Fibroblast of pulmonary artery (primary cell): ENCODE measurements at regions not wholly inside any gene's neighbourhood (a gene's known extent, or its start where the extent isn't known, plus 50 kb on each side); places are given as distances from the start of the nearest gene placed in this dataset.

Source experiments
- DNase-seq: peaks from one replicate; pipeline ENCODE4 v3.0.0-alpha.2; 2010; ENCODE audit warnings: low read depth
- H3K4me3 ChIP-seq: replicated peaks from 2 replicates; pipeline ENCODE4 v1.5.1; 2011; ENCODE audit warnings: low read depth, mild to moderate bottlenecking, control low read depth, low read length, moderate library complexity
- TF ChIP-seq, protein P1 (sequence below): IDR thresholded peaks from 2 replicates; pipeline ENCODE4 v1.5.1; 2011; ENCODE audit warnings: mild to moderate bottlenecking, control low read depth, low read length, inconsistent platforms; ENCODE audit errors: missing control alignments

- DNase-seq = peak; percentile 26
- H3K4me3 ChIP-seq = no peak overlapping the region
- TF ChIP-seq, protein P1, sequence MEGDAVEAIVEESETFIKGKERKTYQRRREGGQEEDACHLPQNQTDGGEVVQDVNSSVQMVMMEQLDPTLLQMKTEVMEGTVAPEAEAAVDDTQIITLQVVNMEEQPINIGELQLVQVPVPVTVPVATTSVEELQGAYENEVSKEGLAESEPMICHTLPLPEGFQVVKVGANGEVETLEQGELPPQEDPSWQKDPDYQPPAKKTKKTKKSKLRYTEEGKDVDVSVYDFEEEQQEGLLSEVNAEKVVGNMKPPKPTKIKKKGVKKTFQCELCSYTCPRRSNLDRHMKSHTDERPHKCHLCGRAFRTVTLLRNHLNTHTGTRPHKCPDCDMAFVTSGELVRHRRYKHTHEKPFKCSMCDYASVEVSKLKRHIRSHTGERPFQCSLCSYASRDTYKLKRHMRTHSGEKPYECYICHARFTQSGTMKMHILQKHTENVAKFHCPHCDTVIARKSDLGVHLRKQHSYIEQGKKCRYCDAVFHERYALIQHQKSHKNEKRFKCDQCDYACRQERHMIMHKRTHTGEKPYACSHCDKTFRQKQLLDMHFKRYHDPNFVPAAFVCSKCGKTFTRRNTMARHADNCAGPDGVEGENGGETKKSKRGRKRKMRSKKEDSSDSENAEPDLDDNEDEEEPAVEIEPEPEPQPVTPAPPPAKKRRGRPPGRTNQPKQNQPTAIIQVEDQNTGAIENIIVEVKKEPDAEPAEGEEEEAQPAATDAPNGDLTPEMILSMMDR = no peak
These were observed 158.0 kb upstream of the GYPA start for GRCh38 chr4:144298519-144298918.

- H3K4me3 ChIP-seq = no peak overlapping the region
- DNase-seq = no peak
- TF ChIP-seq, protein P1 = no peak
These were observed 160.1 kb upstream of the GYPA start for GRCh38 chr4:144300616-144301015.

- TF ChIP-seq, protein P1 = no peak
- H3K4me3 ChIP-seq = no peak overlapping the region
- no peak for DNase-seq
These were observed 162.4 kb upstream of the GYPA start for GRCh38 chr4:144302704-144303536.

DNA sequence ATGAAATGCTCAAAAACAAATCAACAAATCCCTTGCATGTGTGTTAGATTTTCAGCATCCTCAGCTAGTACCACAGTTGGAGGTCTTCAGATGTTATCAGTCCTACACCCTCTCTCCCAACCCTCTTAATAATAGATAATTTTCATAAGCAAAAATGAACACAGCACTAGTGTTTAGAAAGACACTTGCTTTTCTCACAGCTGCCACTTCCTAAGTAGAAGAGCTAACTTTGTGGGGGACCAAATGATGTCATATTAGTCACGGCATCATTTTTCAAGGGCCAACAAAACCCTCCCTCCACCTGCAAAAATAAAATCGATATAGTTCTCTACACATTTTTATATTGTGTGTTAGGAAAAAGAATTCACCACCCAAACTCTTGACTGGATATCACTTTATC is 163.5 kb upstream of the GYPA start:
- H3K4me3 ChIP-seq = no peak overlapping the region
- no peak for DNase-seq
- TF ChIP-seq, protein P1 = no peak

- TF ChIP-seq, protein P1 = no peak
- no peak for DNase-seq
These were observed 170.0 kb upstream of the GYPA start for GRCh38 chr4:144310535-144310934.

GRCh38 chr4:144313370-144313769 is 172.9 kb upstream of the GYPA start:
- TF ChIP-seq, protein P1 = no peak
- no peak overlapping the region for H3K4me3 ChIP-seq
- no peak for DNase-seq

More at GRCh38 chr4:144310535-144310934, 170.0 kb upstream of the GYPA start:
- no peak overlapping the region for H3K4me3 ChIP-seq

GRCh38 chr4:144316869-144317268 is 176.4 kb upstream of the GYPA start:
- no peak overlapping the region for H3K4me3 ChIP-seq
- no peak for DNase-seq
- TF ChIP-seq, protein P1 = no peak
